ENCODE measurements at regions not wholly inside any gene's neighbourhood (a gene's known extent, or its start where the extent isn't known, plus 50 kb on each side); places are given as distances from the start of the nearest gene placed in this dataset.

GRCh38 chr7:13293264-13294002 is 606.0 kb downstream of the ARL4A start:
- no peak for DNase-seq (ENCODE audit: low spot score)

- DNase-seq (ENCODE audit: low spot score): no peak
Measured at GRCh38 chr7:13307040-13307439, 619.6 kb downstream of the ARL4A start.

- DNase-seq (ENCODE audit: low spot score): no peak
Measured at GRCh38 chr7:13308423-13308822, 621.0 kb downstream of the ARL4A start.

GRCh38 chr7:13309535-13309934 is 622.1 kb downstream of the ARL4A start:
- no peak for DNase-seq (ENCODE audit: low spot score)

- DNase-seq (ENCODE audit: low spot score): no peak
Measured at GRCh38 chr7:13312307-13312706, 624.9 kb downstream of the ARL4A start.

DNA sequence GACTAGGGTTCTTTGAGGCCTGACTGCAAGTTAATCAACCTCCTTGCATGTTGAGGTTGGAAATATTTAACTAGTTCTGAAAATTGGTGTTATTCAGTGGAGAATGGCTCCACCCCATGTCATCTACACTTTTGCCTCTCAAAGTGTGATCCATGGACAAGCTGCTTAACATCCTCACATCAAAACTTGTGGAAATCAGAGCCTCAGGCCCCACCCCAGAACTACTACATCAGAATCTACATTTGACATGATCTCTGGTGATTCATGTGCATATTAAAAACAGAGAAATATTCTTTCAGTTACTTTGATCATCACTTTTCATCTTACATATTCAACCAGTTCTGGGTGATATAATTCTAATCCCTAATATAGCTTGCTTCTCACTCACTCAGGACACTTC is 632.9 kb downstream of the ARL4A start:
- no peak for DNase-seq (ENCODE audit: low spot score)

DNA sequence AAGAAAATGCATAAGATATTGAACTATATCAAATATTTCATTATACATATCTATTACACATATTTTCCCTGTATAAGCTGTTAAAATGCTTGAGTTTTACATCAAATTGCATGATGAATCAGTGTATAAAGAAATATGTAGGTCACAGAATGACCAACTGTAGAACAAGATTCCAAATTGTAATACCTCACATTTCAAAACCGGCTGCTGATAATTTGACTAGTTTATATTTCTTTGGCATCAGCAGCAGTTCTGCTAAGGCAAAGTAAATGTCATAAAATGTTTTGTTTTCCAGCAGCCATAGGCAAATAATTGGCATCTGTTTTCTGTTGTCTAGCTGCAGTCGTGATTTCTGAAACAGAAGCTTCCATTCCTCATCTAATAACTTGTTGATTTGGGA is 633.9 kb downstream of the ARL4A start:
- no peak for DNase-seq (ENCODE audit: low spot score)

GRCh38 chr7:13322126-13322525 is 634.7 kb downstream of the ARL4A start:
- no peak for DNase-seq (ENCODE audit: low spot score)

DNA sequence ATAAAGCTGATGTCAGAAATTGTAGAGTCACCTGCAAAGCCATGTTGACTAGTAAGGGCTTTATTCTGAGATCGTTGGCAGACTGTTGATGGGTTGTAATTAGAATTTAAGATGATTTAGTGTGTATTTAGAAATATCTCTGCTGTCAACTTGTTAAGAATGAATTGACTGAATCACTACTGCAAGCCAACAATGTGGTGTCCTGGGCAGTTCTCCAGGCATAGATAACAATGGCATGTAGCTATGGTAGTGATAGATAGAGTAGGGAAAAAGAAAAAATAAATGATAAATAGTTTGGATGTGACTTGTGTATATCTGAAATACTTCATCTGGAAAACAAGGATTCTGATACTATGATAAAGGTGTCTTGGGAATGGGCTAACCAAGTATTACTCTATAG is 640.2 kb downstream of the ARL4A start:
- no peak for DNase-seq (ENCODE audit: low spot score)

- DNase-seq (ENCODE audit: low spot score): no peak
Measured at GRCh38 chr7:13333371-13333770, 645.9 kb downstream of the ARL4A start.

GRCh38 chr7:13336227-13336626 is 648.8 kb downstream of the ARL4A start:
- no peak for DNase-seq (ENCODE audit: low spot score)

DNA sequence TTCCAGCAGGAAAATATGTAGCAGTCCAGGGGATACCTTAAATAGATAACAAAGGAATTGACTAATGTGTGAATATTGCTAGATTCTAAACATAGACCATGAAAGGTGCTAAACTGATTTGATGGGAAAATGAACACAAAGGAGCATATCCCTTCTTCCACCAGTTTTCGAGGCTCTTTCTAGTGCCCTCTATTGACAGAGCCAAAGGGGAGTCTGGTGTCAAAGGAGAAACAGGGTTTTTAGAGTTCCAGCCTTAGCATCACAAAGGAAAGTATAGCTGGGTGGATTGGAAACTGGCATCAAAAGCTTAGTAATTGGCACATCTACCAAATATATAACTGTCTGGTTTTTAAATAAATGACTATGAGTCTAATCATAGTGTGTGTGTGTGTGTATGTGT is 636.8 kb downstream of the ETV1 start:
- no peak for DNase-seq (ENCODE audit: low spot score)

- DNase-seq (ENCODE audit: low spot score): no peak
Measured at GRCh38 chr7:13359656-13360055, 629.8 kb downstream of the ETV1 start.

DNA sequence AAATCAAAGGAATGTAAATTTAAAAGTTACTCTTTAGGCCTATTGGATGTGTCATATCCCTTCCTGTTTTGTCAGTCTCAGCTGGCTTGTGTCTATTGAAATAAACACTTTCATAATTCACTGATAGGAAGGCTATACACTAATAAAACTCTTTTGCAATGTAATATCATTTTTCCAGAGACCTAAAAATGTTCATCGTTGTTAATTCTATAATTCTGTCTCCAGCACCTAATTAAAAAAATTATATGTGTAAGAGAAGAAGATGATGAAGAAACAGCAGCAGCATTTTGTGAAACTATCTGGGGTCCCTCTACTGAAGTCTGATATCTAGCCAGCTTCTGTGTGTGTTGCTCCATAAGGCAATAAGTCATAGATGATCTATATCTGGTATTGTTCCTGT is 602.7 kb downstream of the ETV1 start:
- no peak for DNase-seq (ENCODE audit: low spot score)

DNA sequence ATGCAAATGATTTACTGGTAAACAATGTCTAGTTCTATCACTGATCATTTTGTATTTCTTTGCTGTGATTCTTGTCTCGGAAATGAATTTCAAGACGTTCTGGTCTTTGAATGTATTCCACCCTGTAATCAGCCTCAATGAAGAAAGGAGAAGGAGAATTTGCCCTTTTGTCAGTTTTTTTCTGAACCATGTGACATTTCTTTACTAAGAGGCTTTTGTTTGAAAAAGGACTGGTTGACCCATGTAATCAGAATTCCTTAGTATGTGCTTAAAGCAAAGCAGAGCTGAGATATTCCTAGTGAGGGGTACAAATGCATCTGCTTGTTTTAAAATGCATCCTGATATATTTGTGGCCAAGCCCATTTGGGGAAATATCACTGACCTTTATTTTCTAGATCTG is 581.6 kb downstream of the ETV1 start:
- DNase-seq (ENCODE audit: low spot score): no peak

- DNase-seq (ENCODE audit: low spot score): no peak
Measured at GRCh38 chr7:13411151-13411550, 578.3 kb downstream of the ETV1 start.

GRCh38 chr7:13411636-13412035 is 577.8 kb downstream of the ETV1 start:
- DNase-seq (ENCODE audit: low spot score): no peak

GRCh38 chr7:13414181-13414580 is 575.3 kb downstream of the ETV1 start:
- no peak for DNase-seq (ENCODE audit: low spot score)

DNA sequence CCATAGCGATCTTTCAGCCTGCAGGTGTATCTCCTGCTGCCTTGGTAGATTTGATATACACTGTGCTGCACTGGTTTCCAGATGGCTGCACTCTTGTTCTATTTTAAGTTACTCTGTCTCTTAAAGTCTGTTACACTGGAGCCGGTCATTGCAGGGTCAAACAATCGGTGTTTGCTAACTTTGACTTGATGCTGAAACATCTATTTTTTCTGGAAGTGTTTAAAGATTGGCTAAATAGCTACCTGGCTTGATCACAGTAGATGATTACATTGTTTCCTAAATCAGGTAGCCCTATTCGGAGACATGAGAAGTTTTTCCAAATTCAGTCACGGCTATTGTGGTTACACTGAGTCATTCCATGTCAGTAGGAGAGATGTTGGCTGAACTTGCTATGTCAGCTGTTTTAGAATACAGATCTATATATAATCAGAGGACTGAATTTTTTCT is 574.8 kb downstream of the ETV1 start:
- no peak for DNase-seq (ENCODE audit: low spot score)

DNA sequence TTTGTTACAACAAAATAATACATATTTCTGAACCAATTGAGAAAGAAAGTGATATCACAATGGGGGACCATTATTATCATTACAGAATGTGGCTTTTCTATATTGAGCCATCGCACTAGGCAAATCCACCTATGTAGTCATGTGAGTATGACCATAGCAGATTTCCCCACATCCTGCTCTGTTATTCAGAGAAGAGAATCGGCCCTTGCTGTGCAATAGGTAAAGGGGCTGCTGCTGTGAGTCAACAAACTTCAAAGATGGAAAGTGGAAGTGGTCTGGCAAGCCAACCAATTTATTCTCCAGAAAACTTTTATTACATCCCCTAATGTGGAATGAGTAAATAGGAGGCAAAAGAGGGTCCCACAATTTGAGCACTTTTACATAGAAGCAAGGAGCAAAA is 573.4 kb downstream of the ETV1 start:
- no peak for DNase-seq (ENCODE audit: low spot score)

DNA sequence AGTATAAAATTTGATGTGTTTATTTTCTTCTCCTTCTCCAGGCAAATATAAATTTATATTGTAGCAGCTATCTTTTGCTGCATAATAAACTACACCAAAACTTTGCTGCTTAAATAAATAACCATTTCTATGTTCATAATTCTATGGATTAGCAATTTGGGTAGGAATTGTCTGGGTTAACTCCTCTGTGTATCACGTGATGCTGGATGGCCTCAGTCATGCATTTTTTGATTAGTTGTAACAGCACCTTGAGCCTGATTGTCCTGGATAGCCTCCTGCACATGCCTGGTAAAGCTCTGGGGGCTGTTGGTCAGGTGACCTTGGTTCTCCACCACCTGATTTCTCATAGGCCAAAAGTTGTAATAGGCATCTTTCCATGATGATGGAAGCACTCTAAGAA is 572.9 kb downstream of the ETV1 start:
- DNase-seq (ENCODE audit: low spot score): no peak

- no peak for DNase-seq (ENCODE audit: low spot score)
Measured at GRCh38 chr7:13420726-13421125, 568.7 kb downstream of the ETV1 start.

DNA sequence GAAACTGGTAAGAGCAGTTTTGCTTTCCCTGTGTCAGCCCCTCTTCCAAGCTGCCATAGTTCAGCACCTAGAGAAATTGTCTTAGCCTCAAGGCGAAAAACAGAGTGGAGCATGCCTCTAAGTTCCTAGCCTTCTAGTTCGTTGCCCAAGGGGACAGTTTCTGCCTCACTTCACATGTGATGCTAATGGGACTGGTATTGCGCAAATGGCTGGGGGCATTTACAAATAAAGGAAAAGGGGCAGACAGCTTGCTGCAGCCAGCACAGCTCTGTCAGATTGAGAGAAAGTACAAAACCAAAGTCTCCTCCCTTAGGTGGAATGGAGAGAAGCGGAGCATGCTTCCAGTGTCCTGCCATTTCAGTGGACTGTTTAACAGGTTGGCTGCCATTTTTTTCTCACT is 567.7 kb downstream of the ETV1 start:
- DNase-seq (ENCODE audit: low spot score): no peak

DNA sequence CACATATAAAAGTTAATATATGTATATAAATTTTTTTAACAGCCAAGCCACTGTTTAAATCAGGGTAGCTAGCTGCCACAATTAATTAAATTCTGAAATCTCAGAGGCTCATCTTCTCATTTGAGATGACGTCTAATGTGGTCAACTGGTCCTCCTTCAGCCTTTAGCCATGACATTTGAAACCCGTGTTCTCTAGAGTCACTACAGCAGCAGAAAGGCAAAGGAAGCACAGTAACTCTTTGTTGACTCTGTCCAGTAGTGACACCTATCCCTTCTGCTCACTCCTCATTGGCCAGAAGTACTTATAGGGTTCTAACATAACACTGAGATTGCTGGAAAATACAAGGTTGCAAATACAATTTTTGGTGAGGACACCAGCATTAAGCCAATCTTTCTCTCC is 555.5 kb downstream of the ETV1 start:
- no peak for DNase-seq (ENCODE audit: low spot score)

DNA sequence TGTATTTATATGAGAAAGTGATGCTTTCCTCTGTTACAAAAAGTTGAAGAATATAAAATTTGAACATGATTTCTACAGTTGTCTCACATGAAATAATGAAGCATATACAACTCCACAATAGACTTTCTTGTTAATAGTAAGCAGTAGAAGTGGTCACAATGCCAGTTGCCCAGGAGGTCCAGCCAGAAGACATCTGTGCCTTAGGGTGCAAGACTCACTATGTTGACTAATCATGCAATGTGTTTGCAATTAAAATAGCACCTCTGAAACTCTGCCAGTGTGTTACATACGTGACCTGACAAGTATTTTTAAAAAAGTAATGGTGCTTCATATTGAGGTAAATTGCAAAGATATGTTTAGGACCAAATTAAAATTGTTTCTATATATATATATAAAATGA is 547.2 kb downstream of the ETV1 start:
- DNase-seq (ENCODE audit: low spot score): no peak
